HG03460 (cell line): ENCODE measurements at regions not wholly inside any gene's neighbourhood (a gene's known extent, or its start where the extent isn't known, plus 50 kb on each side); places are given as distances from the start of the nearest gene placed in this dataset.
"Not testable (repeated sequence)": the region's sequence is repeated elsewhere in the genome, so short reads cannot be mapped to it uniquely, and the experiment has no call there.

Experiments
- ATAC-seq: cut with Tn5 transposase; IDR thresholded peaks from one replicate; pipeline ENCODE4 v1.9.1; 2021; ENCODE audit not compliant: unreplicated experiment

DNA sequence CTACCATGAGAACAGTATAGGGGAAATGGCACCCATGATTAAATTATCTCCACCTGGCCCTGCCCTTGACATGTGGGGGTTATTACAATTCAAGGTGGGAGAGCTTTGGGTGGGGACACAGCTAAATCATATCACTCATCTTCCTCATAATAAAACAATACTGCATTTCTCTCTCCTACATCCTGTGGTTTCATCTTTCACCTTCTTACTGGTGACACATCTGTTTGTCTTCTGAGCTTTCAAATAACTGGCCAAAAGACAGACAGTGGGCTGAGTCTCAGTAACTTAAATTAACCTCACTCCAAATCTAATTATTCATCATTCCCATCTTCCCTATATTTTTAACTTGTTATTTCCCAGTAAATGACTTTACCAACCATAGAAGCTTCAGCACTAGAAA lies 729.7 kb upstream of the USP15 start:
- ATAC-seq: no peak

DNA sequence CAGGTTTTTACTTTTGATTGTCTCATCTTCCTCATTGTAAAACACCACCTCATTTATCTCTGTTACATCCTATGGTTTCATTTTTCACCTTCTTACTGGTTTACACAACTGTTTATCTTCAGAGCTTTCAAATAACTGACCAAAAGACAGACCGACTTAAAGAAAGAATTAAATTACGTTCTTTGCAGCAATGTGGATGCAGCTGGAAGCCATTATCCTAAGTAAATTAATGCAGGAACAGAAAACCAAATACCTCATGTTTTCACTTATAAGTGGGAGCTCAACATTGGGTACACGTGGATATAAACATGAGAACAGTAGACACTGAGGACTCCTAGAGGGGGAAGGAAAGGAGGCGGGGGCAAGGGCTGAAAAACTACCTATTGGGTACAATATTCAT lies 729.0 kb upstream of the USP15 start:
- no peak for ATAC-seq

DNA sequence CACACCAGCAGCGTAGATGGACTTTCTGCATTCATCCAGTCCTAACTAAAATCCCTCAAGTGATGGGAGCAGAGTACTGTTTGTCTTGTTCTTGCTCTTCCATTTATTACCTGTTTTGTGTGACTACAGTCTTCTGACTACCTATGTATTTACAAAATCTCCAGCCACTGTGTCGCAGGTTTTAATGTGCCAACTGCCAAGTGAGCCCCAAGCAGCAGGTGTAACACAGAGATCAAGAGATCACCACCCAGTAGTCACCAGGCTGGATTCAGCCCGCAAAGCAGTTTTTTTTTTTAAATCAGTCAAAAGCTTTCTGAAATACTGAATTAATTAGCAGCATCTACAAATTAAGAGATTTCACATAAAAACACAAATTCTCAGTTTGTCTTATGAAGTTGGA lies 724.1 kb upstream of the USP15 start:
- ATAC-seq: no peak

DNA sequence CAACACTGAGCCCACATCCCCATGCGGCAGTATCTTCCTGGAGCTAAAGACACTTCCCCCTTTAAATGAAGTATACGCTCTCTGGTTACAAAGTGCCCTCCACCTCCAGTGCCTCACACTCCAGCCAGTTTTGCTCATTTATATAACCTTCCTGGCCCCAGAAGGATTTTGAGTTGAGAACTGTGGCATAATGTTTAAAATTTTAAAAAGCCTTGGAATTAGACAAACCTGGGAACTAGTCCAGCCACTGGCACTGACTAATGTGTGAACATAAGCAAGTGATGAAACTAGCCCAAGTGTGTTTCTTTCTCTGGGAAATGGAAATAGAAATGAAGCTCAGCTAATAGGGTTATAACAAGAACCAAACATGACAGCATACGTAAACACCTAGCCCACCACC lies 723.7 kb upstream of the USP15 start:
- ATAC-seq: no peak

DNA sequence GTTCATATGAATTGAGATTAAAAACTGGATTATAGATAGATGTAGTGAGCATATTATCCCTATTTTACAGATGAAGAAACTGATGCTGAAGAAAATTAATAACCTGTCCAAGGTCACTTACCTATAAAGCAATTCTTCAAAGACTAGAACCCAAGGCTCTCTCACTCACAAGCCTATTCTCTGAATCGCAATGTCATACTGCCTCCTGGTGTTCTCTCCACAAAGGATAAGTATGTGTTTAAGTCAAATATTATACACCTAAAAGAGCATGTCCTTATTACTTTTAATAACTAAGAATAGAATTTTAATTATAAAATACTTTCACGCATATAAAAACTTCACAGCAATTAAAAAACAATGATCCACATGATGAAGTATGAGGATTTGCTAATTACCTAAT lies 721.3 kb upstream of the USP15 start:
- no peak for ATAC-seq

DNA sequence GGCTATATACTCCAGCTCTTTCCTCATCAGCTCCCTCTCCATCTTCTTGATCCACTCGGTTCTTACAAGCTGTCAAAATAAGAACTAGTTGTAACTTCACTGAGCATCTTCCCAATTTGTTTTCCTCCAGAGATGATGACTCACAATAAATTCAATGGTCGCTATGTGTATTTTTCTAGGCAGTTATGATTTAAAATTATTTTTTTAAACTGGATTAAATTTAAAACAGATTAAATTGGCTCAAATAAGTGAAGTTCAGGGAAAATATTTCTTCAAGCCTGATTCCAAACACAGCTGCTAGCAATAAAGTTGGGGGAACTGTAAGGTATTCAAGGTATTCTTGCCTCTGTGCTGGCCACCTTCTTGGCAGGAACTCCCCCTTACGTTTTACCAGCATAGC lies 717.7 kb upstream of the USP15 start:
- ATAC-seq: no peak

DNA sequence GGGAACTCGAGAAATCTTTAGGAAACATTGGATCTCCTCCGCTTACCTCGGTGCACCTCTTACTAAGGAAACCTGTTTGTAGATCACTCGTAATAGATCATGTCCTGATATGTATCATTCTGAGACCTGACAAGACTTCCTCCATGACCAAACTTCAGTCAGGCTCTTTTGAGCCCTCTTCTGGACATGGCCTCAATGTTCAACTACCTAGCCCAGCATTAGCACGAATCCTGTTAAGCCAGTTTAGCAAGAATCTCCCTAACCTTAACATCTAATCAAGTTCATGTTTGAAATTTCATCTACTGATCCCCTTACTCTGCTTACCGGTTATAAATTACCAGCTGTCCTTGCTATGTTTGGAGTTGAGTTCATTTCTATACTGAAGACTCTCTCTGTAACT lies 713.9 kb upstream of the USP15 start:
- no peak for ATAC-seq

DNA sequence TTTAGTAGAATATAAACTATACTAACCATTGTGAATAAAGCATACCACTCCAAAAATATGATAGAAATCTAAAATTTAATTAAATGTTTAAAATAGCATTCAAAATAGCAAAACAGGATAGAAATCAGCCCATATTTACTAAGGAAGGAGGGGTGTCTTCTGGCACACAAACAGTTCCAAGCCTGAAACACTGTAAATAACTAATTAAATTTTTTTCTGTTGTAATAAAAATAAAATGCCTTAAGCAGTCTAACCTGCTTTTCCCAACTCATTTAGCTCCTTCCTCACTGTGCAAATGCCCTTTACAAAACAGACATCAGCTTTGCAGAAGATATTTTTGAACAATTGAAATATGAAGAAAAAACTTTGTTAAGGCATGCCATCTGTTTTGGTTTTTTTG lies 707.1 kb upstream of the USP15 start:
- ATAC-seq: no peak

DNA sequence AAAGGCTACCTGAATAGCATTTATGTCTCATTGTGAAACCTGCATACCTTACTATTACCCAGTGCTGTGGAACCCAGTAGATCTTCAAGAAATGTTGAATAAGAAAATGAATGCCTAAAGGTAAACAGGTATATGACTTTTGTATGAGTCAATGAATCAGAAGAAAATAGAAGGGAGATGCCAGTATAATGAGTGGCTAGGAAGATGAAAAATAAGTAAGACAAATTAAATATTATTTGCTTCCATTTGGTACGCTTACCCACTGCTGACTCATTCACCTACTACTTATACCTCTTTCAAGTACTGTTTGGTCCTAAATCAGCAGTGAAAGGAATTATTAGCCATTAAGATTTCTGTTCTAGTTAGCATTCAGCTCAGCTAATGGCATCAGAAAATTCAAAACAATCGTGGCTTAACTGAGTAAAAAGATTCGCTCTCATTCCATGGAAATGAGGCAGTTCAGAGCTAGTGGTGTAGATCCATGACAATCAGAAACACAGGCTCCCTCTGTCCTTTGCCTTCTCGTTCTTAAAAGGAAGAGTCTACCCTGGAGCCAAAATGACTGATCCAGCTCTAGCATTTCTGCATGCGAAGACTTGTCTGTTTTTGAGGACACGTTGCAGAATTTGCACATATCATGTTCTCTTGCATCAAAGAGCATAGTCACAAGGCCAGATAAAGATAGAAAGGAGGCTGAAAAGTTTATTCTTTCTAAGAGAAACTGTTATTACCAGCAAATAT lies 705.8 kb upstream of the USP15 start:
- no peak for ATAC-seq

DNA sequence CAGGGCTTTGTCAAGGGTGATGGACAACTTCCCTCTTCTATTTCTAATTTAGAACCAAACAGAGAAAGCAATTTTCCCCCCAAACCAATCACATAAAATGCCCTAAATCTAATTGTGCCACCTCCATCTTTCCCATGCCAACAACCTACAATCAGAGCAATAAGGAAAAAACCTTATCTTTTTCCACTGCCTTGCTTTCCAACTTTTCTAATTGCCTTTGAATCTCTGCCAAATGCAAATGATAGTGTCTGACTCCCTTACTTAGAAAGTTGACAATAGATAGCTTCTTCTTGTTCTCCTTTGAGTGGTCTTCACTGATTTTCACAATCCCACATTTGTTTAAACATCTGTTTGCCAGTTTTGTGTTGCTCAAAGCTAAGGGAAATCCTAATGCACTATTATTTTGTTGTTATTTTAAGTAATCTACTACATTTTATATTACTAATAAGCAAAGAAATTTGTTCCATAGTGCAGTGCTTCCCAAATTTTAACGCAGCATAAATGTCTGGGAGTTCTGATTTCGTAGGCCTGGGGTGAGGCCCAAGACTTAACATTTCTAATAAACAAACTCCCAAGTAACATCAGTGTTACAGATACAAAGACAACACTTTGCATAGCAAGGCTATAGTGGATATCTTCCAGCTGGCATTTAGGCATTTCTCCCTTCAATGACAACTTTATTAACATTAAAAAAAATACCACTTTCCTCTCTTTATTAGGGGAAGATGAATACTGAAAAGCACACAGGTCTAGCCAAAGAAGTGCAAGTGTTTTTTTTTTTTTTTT lies 696.3 kb upstream of the USP15 start:
- ATAC-seq: no peak

DNA sequence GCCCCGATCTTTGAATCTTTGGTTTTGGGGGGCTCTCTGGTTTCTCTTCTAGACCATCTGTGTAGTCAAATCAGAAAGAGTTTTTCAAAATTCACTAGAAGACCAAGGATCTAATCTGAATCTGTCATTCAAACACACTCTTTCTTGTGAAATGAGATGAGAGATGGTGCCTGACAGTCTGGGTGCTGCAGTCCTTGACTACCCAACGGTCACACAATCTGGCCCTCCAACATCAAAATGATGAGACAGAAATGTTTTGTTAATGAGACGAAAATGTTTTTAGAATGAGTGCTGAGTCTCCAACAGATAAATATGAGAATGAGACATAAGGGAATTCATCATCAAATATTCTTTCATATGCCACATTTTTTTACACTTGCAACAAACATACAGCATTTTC lies 695.7 kb upstream of the USP15 start:
- ATAC-seq: no peak

DNA sequence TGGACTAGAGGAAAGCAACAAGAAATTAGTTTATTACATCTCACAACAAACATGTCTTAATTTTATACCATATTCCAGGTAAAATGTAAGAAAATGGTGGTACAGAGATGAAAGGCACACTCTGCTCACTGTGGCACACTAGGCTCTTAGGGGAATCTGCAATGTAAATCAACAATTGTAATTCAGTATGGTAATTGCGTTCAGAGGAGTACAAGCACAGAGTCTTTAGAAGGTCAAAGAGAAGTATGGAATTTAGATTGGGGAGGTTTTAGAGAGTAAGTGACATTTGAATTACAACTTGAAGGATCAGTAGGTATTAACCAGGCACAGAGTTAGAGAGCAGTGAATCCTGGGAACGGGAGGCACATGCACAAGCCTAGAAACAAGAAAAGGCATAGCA lies 694.0 kb upstream of the USP15 start:
- ATAC-seq: no peak

DNA sequence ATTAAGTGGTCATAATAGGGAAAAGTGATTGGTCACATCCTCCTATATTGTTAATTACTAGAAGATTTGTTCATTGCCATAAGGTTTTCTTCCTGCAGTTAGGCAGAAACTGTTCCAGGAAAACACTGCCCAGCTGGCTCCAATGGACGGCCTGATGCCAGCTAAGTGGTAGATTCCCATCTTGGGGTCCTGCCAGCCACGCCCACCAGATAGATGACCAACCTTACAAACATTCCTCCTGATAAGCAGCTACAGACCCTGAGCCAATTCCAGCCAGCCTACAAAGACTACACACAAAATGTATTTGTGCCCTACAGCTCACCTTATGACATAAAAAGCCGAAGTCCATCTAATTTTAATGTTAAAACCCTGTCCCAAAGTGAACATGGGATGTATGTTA lies 685.9 kb upstream of the USP15 start:
- ATAC-seq: no peak

DNA sequence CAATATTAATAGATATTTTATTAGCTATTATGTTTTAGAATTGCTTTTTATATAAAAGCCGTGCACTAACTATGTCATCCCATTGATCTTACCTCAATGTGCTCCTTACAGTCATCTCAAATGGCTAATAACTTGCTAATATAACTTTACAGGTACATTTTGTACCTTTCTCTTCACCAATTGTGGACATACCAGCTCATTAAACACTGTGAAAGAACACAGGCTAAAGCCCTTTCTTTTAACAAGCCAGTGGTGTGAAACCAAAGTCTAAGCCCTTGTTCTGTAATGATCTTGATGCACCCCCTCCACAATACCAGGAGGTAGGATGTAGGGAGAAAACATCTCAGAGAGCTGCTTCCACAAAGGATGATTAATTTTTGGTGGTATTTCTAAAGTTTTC lies 675.3 kb upstream of the USP15 start:
- ATAC-seq: no peak

DNA sequence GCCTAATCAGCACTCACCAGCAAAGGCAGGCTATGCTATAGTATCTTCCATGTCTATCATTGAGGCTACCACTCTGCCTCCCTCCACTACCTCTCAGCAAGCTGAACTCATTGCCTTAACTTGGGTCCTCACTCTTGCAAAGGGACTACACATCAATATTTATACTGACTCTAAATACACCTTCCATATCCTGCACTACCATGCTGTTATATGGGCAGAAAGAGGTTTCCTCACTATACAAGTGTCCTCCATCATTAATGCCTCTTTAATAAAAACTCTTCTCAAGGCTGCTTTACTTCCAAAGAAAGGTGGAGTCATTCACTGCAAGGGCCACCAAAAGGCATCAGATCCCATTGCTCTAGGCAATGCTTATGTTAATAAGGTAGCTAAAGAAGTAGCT lies 669.3 kb upstream of the USP15 start:
- not testable (repeated sequence) for ATAC-seq

DNA sequence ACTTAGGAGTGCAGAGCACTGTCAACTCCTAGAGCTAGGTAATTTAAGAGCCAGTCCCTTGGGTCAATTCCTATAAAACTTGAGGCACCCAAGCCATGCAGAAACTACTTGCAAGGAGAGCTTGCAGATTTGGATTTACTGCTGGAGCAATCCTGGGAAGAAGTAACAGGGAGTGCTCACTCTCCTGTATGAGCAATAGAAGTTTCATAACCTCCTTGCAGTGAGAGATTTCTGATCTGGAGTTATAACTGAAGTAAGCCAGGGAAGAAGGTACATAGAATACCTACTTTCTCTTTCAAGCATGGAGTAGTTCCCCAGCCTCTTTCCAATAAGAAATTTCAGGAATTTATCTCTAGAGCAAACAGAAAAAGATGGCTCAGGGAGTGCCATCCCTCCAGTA lies 650.1 kb upstream of the USP15 start:
- no peak for ATAC-seq

DNA sequence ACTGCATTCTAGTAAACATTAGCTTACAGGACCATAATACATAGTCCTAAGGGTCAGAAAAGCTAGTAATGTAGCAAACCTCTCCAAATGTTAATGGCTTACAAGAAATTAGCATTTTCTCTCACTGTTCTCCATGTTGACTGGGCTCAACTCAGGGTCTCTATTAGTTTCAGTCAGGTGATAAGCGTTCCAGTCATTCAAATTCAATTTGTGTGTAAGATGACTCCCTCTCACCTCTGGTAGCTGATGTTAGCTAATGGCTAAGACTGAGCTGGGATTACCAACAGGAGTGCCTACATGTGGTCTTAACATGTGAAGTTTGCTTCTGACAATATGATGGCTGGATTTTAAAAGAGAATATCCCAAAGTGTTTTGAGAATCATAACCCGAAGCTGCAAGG lies 630.5 kb upstream of the USP15 start:
- no peak for ATAC-seq

DNA sequence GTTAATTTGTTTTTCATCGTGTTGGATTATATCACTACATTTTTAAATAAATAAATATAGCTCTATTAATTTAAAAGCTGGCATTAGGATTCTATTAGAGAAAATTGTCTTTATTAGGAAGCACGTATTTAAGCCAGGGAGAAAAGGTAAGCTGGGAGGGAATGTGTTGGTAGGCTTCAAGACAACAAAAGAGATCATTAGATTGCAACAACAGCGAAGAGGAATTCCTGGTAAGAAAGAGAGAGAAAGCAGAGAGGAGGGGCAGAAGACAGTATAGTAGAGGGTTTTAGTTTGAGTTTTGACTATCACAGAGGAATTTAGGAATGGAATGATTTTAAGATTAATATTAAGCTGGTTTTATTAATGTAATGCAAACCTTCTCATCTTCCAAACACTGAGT lies 613.6 kb upstream of the USP15 start:
- ATAC-seq: no peak

DNA sequence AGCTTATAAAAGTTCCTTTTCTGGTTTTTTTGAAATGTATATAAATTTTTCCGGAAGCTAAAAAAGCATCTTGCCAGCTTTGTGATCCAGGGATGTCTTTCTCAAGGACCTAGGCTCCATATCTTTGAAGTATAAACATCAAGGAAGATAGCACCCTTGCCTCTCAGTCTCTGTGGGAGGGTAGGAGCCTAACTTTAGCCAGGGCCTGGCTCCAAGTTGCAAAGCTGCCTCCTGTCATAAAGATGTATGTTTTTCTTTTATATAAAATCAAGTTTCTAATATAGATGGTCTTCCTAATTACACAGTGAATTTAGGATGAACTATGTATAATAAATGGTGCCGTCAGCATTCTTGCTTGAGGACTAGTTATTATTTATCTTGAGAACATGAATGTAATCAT lies 612.6 kb upstream of the USP15 start:
- no peak for ATAC-seq

DNA sequence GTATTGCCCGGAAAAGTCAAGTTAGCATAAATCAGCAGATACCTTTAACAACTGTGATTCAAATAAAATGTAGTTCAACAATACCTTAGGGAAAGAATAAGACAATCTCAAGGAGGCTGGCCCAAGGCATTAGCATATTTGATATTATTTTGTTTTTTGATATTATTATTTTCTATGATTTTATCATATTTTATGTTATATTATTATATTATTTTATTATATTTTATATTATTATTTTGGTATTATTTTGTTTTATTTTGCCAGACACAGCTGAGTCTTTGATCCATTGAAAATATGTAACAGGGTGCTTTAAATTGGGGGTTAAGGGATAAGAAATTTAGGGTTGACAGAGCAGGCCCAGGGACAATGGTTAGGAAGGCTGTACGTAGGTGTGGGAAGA lies 607.9 kb upstream of the USP15 start:
- no peak for ATAC-seq

DNA sequence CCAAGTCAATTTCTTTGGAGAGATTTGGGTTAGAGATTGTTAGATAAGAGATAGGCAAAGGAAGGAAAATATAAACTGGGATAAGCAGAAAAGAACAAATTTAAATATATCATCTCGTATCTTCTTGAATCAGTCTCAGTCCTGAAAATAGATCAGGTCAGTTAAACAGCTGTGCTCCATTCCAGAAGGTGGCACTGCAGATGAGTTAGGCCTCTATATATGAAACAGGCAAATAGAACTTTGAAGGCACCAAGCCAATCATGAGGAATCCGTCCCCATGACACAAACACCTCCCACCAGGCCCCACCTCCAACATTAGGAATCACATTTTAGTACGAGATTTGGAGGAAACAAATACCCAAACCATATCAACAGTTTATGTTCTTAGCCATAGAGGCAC lies 605.5 kb upstream of the USP15 start:
- ATAC-seq: no peak

DNA sequence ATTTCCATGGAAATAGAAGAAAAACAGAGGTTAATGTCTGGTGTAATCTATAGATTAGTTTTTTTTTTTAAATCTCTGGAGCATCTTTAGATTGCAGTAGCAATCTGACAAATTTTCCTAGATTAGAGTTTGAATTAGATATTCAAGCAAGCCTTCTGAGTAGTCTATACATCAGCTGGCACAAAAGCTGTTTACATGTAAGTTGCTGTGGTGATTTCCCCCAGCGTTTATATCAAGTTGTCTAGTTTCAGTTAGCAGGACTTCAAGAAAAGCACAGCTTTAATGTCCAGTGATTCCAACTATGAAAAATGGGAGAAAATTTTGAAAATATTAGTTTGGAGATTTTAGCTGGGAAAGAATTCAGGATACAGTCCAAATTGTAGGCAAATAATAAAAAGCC lies 605.0 kb upstream of the USP15 start:
- ATAC-seq: no peak

DNA sequence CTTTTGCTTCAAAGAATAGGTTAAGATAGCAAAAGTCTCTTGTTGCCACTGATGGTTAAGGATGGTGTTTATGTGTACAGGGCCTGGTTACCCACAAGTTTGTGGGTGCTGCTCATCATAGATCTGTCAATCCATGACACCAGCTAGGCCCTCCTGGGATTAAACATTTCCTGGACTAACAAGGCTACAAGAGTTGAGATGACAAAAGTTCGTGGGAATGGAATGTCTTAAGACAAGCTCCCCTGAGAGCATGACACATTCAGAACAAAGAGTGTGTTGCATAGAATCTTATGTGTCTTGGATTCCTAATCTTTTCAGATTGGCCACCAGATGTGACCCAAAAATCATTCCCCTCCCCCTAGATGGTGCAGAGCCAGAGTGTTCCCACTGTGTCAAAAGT lies 592.5 kb upstream of the USP15 start:
- ATAC-seq: no peak
